Cardiac muscle cell (in vitro differentiated cells and primary cell): ENCODE measurements at regions not wholly inside any gene's neighbourhood (a gene's known extent, or its start where the extent isn't known, plus 50 kb on each side); places are given as distances from the start of the nearest gene placed in this dataset.

ENCODE experiments used
- DNase-seq, 2 donors: peaks; one replicate each; pipeline versions ENCODE4 v3.0.0 to v3.0.0-alpha.2; 2010 to 2017; ENCODE audit warnings: low read depth in 1 of 2, low spot score in 1 of 2
- H3K27ac ChIP-seq: fragments of 200-600 bp; sonication (generic); 2 replicates; pipeline ENCODE4 v1.5.1; 2016
- H3K27me3 ChIP-seq: fragments of 200-600 bp; sonication (generic); 2 replicates; pipeline ENCODE4 v1.6.0; 2016; ENCODE audit warnings: control low read depth
- H3K36me3 ChIP-seq: fragments of 200-600 bp; sonication (generic); 2 replicates; pipeline ENCODE4 v1.5.1; 2016; ENCODE audit warnings: control low read depth
- H3K4me1 ChIP-seq: fragments of 200-600 bp; sonication (generic); 2 replicates; pipeline ENCODE4 v1.8.1; 2017; ENCODE audit warnings: low read depth, mild to moderate bottlenecking, mixed run types
- H3K4me3 ChIP-seq: fragments of 200-600 bp; sonication (generic); 2 replicates; pipeline ENCODE4 v1.5.1; 2016; ENCODE audit warnings: mild to moderate bottlenecking
- H3K9me3 ChIP-seq: fragments of 200-600 bp; sonication (generic); 2 replicates; pipeline ENCODE4 v1.5.1; 2017; ENCODE audit warnings: low read depth, mild to moderate bottlenecking, control low read depth
- TF ChIP-seq, protein P1 (sequence below): IDR thresholded peaks from 2 replicates; pipeline ENCODE4 v1.5.1; 2012; ENCODE audit warnings: low read depth, mild to moderate bottlenecking, low read length

DNA sequence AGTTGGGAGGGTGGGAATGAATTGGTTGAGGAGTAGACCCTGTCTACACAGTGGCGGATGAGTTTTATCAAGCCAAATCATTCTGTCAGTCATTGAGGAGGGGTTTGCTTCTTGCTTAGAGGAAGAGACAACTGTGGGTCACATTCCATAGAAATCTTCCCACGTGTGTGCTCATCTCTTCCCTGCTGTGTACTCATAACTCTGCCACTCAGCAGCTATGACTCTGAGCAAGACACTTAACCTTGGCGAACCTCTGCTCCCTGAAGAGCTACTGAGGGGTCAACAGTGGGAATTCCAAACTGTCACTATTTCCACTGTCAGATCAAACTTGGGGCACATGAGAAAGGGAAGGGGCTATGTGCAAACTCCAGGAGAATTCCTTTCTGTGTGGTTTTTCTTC is 72.6 kb upstream of the COX10 start:
- Histone ChIP-seq H3K36me3 (no peaks in the 10 kb centered on the region), H3K27ac (no peak overlapping the region)

DNA sequence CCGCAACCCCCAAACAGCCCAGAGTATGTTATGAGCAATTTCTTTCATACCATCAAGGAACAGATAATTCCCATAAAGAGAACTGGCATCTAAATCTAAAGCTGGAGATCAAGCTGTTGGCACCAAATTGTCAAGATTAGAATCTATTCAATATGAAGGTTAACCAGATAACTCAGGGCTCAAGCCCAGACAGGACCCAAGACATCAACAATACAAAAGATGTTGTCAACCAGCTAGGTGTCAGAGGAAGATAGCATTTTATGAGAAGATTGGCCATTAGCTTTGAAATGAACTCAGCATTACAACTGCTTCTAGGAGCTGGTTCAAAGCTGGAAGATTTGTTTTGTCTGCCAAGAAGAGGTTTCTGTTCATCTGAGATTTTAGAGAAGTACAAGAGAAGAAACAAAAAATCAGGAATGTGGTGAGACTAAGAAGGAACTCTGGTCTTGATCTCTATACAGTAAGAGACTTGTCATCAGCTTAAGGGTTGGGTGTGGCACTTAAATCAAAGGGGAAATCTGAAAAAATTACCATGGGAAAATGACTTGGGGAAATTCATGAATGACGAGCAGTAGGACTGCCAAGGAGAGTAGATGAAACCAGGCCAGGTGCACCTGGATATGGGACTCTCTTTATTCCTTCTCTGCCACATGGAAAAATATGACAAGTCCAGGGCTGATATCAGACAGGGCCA is 64.2 kb upstream of the COX10 start:
- DNase-seq: no peak
- Histone ChIP-seq H3K9me3 (no peaks in the 10 kb centered on the region), H3K4me3 (no peak overlapping the region), H3K4me1 (no peaks in the 10 kb centered on the region), H3K27ac (no peak overlapping the region), H3K36me3 (no peaks in the 10 kb centered on the region), H3K27me3 (peaks cover 5% of the 10 kb centered on the region)
- TF ChIP-seq, protein P1, sequence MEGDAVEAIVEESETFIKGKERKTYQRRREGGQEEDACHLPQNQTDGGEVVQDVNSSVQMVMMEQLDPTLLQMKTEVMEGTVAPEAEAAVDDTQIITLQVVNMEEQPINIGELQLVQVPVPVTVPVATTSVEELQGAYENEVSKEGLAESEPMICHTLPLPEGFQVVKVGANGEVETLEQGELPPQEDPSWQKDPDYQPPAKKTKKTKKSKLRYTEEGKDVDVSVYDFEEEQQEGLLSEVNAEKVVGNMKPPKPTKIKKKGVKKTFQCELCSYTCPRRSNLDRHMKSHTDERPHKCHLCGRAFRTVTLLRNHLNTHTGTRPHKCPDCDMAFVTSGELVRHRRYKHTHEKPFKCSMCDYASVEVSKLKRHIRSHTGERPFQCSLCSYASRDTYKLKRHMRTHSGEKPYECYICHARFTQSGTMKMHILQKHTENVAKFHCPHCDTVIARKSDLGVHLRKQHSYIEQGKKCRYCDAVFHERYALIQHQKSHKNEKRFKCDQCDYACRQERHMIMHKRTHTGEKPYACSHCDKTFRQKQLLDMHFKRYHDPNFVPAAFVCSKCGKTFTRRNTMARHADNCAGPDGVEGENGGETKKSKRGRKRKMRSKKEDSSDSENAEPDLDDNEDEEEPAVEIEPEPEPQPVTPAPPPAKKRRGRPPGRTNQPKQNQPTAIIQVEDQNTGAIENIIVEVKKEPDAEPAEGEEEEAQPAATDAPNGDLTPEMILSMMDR: no peak

More for the DNA sequence above, 72.6 kb upstream of the COX10 start:
- Histone ChIP-seq H3K4me3 (no peak overlapping the region), H3K9me3 (no peaks in the 10 kb centered on the region), H3K4me1 (peaks cover 20% of the 10 kb centered on the region), H3K27me3 (peaks cover under 1% of the 10 kb centered on the region)
- DNase-seq: no peak
- TF ChIP-seq, protein P1: no peak

DNA sequence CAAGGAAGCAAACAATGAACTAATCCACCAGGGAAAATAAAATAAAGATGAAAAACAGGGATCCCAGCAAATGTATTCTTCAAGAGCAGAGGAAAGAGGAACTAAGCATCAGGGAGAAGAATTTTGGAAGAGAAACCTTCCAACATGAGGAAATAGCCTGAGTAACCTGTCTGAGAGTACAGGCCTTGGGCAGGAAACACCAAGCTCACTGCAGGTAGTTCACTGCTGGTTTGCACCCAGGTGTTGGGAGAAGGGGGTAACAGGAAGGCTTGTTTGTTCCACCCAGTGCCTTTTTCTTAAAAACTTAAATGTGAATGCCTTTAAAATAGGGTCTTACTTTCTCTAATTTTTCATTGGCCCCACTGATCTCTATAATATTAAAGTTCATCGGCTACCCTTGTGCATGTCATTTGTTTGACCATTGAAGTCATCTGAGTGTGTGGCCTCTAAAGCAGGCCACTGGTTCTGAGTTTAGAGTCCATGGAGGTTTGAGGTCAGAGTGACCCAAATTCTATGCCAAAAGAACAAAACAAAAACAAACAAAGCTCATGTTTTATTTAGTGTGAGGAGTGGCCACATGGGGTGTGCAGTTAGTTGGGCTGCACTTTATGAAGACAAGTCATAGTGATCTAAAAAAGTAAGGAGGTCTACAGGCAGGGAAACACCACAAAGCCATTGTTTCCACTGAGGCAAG is 62.9 kb upstream of the COX10 start:
- no peak overlapping the region for H3K27ac ChIP-seq
- H3K36me3 ChIP-seq: no peaks in the 10 kb centered on the region
- no peaks in the 10 kb centered on the region for H3K4me1 ChIP-seq
- TF ChIP-seq, protein P1: no peak
- no peaks in the 10 kb centered on the region for H3K9me3 ChIP-seq
- DNase-seq: no peak
- no peak overlapping the region for H3K4me3 ChIP-seq
- peaks cover 5% of the 10 kb centered on the region for H3K27me3 ChIP-seq

DNA sequence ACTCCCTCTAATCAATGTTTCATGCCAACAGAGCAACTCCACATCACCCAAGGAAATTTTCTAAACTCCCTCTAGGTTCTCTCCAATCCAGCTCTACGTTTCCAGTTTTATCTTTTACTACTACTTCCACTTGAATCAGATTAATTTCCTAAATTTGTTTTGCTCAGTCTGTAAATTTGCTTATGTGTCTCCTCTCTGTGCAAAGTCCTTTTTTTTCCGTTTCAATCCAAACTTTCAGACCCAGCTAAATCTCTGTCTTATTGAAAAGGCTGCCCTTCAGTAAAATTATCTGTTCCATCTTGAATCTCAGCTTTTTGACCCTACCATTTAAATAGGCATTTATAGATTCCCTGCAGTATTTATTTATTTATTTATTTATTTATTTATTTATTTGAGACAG is 61.4 kb upstream of the COX10 start:
- H3K9me3 ChIP-seq: no peaks in the 10 kb centered on the region
- no peaks in the 10 kb centered on the region for H3K4me1 ChIP-seq
- H3K27ac ChIP-seq: no peak overlapping the region
- no peaks in the 10 kb centered on the region for H3K27me3 ChIP-seq
- no peak for DNase-seq
- H3K36me3 ChIP-seq: no peaks in the 10 kb centered on the region
- no peak overlapping the region for H3K4me3 ChIP-seq
- TF ChIP-seq, protein P1: no peak

DNA sequence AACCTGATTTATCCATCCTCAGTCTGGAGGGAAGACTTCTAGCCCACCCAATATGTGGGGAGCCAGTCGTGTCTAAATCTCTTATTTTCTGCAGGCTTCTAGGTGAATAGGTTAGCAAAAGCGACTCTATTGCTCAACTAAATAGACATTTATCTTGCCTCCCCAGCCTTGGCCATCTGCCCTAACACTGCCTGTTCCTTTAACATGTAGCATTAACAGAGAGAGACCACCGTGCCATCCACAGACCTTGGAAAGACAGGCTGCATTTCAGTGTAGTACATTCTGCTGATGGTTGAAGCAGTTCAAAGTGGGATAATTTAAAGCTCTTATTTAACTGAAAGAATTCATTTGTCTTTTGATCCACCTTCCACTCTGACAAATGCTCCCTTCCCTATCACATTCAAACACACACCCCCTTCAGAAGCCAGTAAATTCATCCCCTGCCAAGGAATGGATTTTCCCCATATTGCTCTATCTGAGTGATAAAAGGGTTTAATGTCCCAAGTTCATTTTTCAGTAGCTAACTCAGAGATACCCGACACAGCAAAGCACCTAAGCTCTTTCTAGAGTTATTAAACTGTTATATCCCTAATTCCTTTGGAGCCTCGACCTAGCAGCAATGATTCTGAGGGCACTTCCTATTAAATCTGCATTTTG is 58.1 kb upstream of the COX10 start:
- Histone ChIP-seq H3K9me3 (no peaks in the 10 kb centered on the region), H3K27me3 (peaks cover 5% of the 10 kb centered on the region), H3K4me3 (no peak overlapping the region), H3K36me3 (no peaks in the 10 kb centered on the region), H3K27ac (no peak overlapping the region), H3K4me1 (no peaks in the 10 kb centered on the region)
- TF ChIP-seq, protein P1: no peak
- no peak for DNase-seq
